ENCODE measurements at regions not wholly inside any gene's neighbourhood (a gene's known extent, or its start where the extent isn't known, plus 50 kb on each side); places are given as distances from the start of the nearest gene placed in this dataset.

DNA sequence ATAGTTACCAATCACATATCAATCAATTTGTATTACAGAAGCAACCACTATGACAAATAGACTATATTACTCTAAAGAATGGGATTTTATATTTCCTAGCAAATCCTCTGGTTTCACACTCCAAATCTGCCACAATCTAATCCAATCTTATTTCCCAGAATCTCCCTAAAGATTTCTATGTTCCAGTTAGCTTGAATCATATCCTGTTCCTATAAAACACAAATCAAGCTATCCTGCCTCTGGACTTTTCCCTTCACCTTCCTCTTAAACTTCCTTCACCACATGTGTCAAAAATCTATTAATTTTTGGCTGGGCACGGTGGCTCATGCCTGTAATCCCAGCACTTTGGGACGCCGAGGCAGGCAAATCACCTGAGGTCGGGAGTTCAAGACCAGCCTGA, 50.0 kb downstream of the PIK3C2A start:
- Histone ChIP-seq H2BK5ac (ENCODE audit: low read depth, low read length, poor library complexity, severe bottlenecking) (no peak overlapping the region), H3K23ac (ENCODE audit: low read length in 2 of 2) (no peak overlapping the region), H3K9ac (ENCODE audit: low read length) (no peak overlapping the region), H3K4me1 (ENCODE audit: control insufficient read depth, insufficient read depth, low read depth, low read length) (no peaks in the 10 kb centered on the region), H3K4me2 (ENCODE audit: low read length, poor library complexity, severe bottlenecking) (no peak overlapping the region), H3K36me3 (ENCODE audit: control insufficient read depth in 1 of 2, insufficient read depth in 2 of 2, low read depth in 1 of 2, low read length in 2 of 2) (peaks cover 0 to 26% of the 10 kb centered on the region in 2 experiments), H2AK5ac (ENCODE audit: low read length, severe bottlenecking) (no peak overlapping the region), H2BK15ac (ENCODE audit: low read depth, poor library complexity, severe bottlenecking) (no peak overlapping the region), H3K9me3 (ENCODE audit: control insufficient read depth, low read length) (no peaks in the 10 kb centered on the region), H3K79me1 (replicated peaks; ENCODE audit: low read length, poor library complexity, severe bottlenecking) (peaks cover 12% of the 10 kb centered on the region), H3K18ac (ENCODE audit: low read depth in 1 of 2, low read length in 2 of 2) (no peak overlapping the region), H2BK12ac (ENCODE audit: low read length in 2 of 2) (no peak overlapping the region), H3K27ac (ENCODE audit: low read length, poor library complexity, severe bottlenecking) (no peak overlapping the region), H4K91ac (ENCODE audit: low read length) (no peak overlapping the region), H2AFZ (ENCODE audit: low read depth, low read length) (no peak overlapping the region), H3K14ac (ENCODE audit: low read length in 2 of 2) (no peak overlapping the region), H3K4me3 (ENCODE audit: insufficient read depth in 1 of 2, low read depth in 1 of 2, low read length in 2 of 2) (no peak overlapping the region), H3K4ac (ENCODE audit: low read depth in 1 of 2, low read length in 2 of 2) (no peak overlapping the region), H2BK120ac (ENCODE audit: low read depth, low read length) (no peak overlapping the region), H4K8ac (ENCODE audit: low read length) (no peak overlapping the region), H3K27me3 (ENCODE audit: control insufficient read depth in 1 of 2, insufficient read depth in 1 of 2, low read length in 2 of 2) (no peaks in the 10 kb centered on the region)
- no peak for DNase-seq
- 88% methylated on average over 4 of the region's 4 CpGs for WGBS

DNA sequence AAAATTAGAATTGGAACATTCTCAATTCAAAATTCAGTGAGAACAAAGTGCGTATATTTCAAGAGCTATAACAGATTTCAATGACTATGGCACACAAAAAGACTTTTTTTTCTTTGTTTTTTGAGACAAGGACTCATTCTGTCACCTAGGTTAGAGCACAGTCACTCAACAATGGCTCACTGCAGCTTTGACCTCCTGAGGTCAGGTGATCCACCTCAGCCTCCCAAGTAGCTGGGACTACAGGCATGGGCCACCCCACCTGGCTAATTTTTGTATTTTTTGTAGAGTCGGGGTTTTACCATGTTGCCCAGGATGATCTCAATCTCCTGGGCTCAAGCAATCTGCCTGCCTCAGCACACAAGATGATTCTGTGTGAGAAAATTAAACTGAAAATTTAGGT, 51.5 kb downstream of the PIK3C2A start:
- Histone ChIP-seq H3K36me3 (ENCODE audit: control insufficient read depth in 1 of 2, insufficient read depth in 2 of 2, low read depth in 1 of 2, low read length in 2 of 2) (peaks cover 0 to 30% of the 10 kb centered on the region in 2 experiments), H2BK15ac (ENCODE audit: low read depth, poor library complexity, severe bottlenecking) (no peak overlapping the region), H3K4me3 (ENCODE audit: insufficient read depth in 1 of 2, low read depth in 1 of 2, low read length in 2 of 2) (no peak overlapping the region), H3K18ac (ENCODE audit: low read depth in 1 of 2, low read length in 2 of 2) (no peak overlapping the region), H3K14ac (ENCODE audit: low read length in 2 of 2) (no peak overlapping the region), H2AFZ (ENCODE audit: low read depth, low read length) (no peak overlapping the region), H3K9ac (ENCODE audit: low read length) (no peak overlapping the region), H2BK120ac (ENCODE audit: low read depth, low read length) (no peak overlapping the region), H2BK5ac (ENCODE audit: low read depth, low read length, poor library complexity, severe bottlenecking) (no peak overlapping the region), H3K23ac (ENCODE audit: low read length in 2 of 2) (no peak overlapping the region), H4K8ac (ENCODE audit: low read length) (no peak overlapping the region), H4K91ac (ENCODE audit: low read length) (no peak overlapping the region), H3K27ac (ENCODE audit: low read length, poor library complexity, severe bottlenecking) (no peak overlapping the region), H2AK5ac (ENCODE audit: low read length, severe bottlenecking) (no peak overlapping the region), H3K79me1 (replicated peaks; ENCODE audit: low read length, poor library complexity, severe bottlenecking) (peaks cover 12% of the 10 kb centered on the region), H3K9me3 (ENCODE audit: control insufficient read depth, low read length) (no peaks in the 10 kb centered on the region), H3K27me3 (ENCODE audit: control insufficient read depth in 1 of 2, insufficient read depth in 1 of 2, low read length in 2 of 2) (no peaks in the 10 kb centered on the region), H3K4me1 (ENCODE audit: control insufficient read depth, insufficient read depth, low read depth, low read length) (no peaks in the 10 kb centered on the region), H3K4me2 (ENCODE audit: low read length, poor library complexity, severe bottlenecking) (no peak overlapping the region), H2BK12ac (ENCODE audit: low read length in 2 of 2) (no peak overlapping the region), H3K4ac (ENCODE audit: low read depth in 1 of 2, low read length in 2 of 2) (no peak overlapping the region)
- DNase-seq: no peak
- 100% methylated on average over 2 of the region's 2 CpGs for WGBS

DNA sequence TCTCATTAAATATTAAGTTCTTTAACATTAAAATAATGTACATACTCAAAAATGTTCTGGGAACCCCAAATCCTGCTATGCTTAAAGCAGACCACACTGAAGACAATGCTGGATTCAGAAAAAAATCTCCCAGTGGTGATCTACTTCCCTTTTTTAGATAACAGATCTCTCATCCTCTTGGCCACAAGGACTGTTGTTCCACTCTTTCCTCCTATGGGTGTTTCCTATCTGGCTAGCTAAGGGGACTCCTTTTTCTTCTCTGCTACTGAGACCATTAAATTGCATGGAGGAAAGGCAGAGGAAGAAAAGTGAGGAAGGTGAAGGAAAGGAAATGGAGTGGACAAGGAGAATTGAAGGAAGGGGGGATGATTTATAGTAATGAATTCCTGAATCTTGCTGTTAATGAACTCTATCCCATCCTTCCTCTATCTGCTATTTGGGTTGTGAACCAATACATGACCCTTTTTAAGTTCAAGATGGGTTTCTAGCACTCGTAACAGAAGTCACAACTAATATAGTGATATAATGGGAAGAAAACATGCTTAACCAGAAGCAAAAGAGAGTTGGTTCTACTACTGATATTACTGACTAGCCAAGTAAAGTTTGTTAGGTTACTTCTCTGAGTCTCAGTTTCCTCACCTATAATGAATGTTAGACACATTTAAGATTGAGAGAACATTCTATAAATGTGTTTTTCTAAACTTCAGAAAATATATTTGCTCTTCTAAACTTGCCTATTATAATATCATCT, 53.2 kb downstream of the PIK3C2A start:
- Histone ChIP-seq H3K36me3 (ENCODE audit: control insufficient read depth in 1 of 2, insufficient read depth in 2 of 2, low read depth in 1 of 2, low read length in 2 of 2) (peaks cover 0 to 28% of the 10 kb centered on the region in 2 experiments), H3K23ac (ENCODE audit: low read length in 2 of 2) (no peak overlapping the region), H3K18ac (ENCODE audit: low read depth in 1 of 2, low read length in 2 of 2) (no peak overlapping the region), H3K9ac (ENCODE audit: low read length) (no peak overlapping the region), H2BK15ac (ENCODE audit: low read depth, poor library complexity, severe bottlenecking) (no peak overlapping the region), H2AK5ac (ENCODE audit: low read length, severe bottlenecking) (no peak overlapping the region), H3K4ac (ENCODE audit: low read depth in 1 of 2, low read length in 2 of 2) (no peak overlapping the region), H2AFZ (ENCODE audit: low read depth, low read length) (no peak overlapping the region), H3K4me1 (ENCODE audit: control insufficient read depth, insufficient read depth, low read depth, low read length) (no peaks in the 10 kb centered on the region), H3K27ac (ENCODE audit: low read length, poor library complexity, severe bottlenecking) (no peak overlapping the region), H2BK12ac (ENCODE audit: low read length in 2 of 2) (no peak overlapping the region), H3K4me2 (ENCODE audit: low read length, poor library complexity, severe bottlenecking) (no peak overlapping the region), H3K9me3 (ENCODE audit: control insufficient read depth, low read length) (no peaks in the 10 kb centered on the region), H3K79me1 (replicated peaks; ENCODE audit: low read length, poor library complexity, severe bottlenecking) (peaks cover 12% of the 10 kb centered on the region), H2BK5ac (ENCODE audit: low read depth, low read length, poor library complexity, severe bottlenecking) (no peak overlapping the region), H3K14ac (ENCODE audit: low read length in 2 of 2) (no peak overlapping the region), H4K8ac (ENCODE audit: low read length) (no peak overlapping the region), H4K91ac (ENCODE audit: low read length) (no peak overlapping the region), H3K27me3 (ENCODE audit: control insufficient read depth in 1 of 2, insufficient read depth in 1 of 2, low read length in 2 of 2) (no peaks in the 10 kb centered on the region), H3K4me3 (ENCODE audit: insufficient read depth in 1 of 2, low read depth in 1 of 2, low read length in 2 of 2) (no peak overlapping the region), H2BK120ac (ENCODE audit: low read depth, low read length) (no peak overlapping the region)
- no peak for DNase-seq
- no CpG with 5 or more reads among the region's 1 CpG for WGBS

DNA sequence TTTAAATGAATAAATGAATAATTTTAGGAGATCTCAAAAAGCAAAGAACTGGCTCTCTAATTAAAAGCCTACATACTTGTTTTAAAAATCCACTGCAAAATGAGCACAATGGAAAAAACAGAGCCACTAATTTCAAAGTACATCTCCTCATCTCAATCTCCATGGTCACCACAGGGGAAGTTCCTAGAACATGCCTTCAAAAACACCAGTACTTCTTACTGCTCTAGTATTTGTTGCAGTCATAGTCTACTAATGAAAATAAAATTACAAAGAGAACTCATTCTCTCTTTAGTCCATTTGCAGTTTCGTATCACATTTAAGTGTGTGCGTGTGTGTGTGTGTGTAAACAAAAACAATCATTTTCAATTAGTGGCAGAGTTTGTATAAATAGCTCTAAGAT, 54.0 kb downstream of the PIK3C2A start:
- no peak overlapping the region for H2BK5ac ChIP-seq (ENCODE audit: low read depth, low read length, poor library complexity, severe bottlenecking)
- 92% methylated on average over 2 of the region's 2 CpGs for WGBS

More for the DNA sequence above, 54.0 kb downstream of the PIK3C2A start:
- Histone ChIP-seq H4K8ac (ENCODE audit: low read length) (no peak overlapping the region), H3K4me2 (ENCODE audit: low read length, poor library complexity, severe bottlenecking) (no peak overlapping the region), H3K27me3 (ENCODE audit: control insufficient read depth in 1 of 2, insufficient read depth in 1 of 2, low read length in 2 of 2) (no peaks in the 10 kb centered on the region), H3K36me3 (ENCODE audit: control insufficient read depth in 1 of 2, insufficient read depth in 2 of 2, low read depth in 1 of 2, low read length in 2 of 2) (peaks cover 0 to 28% of the 10 kb centered on the region in 2 experiments), H3K4me3 (ENCODE audit: insufficient read depth in 1 of 2, low read depth in 1 of 2, low read length in 2 of 2) (no peak overlapping the region), H3K14ac (ENCODE audit: low read length in 2 of 2) (no peak overlapping the region), H2BK120ac (ENCODE audit: low read depth, low read length) (no peak overlapping the region), H3K27ac (ENCODE audit: low read length, poor library complexity, severe bottlenecking) (no peak overlapping the region), H3K18ac (ENCODE audit: low read depth in 1 of 2, low read length in 2 of 2) (no peak overlapping the region), H3K79me1 (replicated peaks; ENCODE audit: low read length, poor library complexity, severe bottlenecking) (peaks cover 14% of the 10 kb centered on the region), H4K91ac (ENCODE audit: low read length) (no peak overlapping the region), H3K4ac (ENCODE audit: low read depth in 1 of 2, low read length in 2 of 2) (no peak overlapping the region), H2AK5ac (ENCODE audit: low read length, severe bottlenecking) (no peak overlapping the region), H2AFZ (ENCODE audit: low read depth, low read length) (no peak overlapping the region), H3K23ac (ENCODE audit: low read length in 2 of 2) (no peak overlapping the region), H2BK15ac (ENCODE audit: low read depth, poor library complexity, severe bottlenecking) (no peak overlapping the region), H2BK12ac (ENCODE audit: low read length in 2 of 2) (no peak overlapping the region), H3K4me1 (ENCODE audit: control insufficient read depth, insufficient read depth, low read depth, low read length) (no peaks in the 10 kb centered on the region), H3K9me3 (ENCODE audit: control insufficient read depth, low read length) (no peaks in the 10 kb centered on the region), H3K9ac (ENCODE audit: low read length) (no peak overlapping the region)
- no peak for DNase-seq
